ENCODE measurements at regions not wholly inside any gene's neighbourhood (a gene's known extent, or its start where the extent isn't known, plus 50 kb on each side); places are given as distances from the start of the nearest gene placed in this dataset.

- DNase-seq (ENCODE audit: low spot score) = no peak
Measured at GRCh38 chr10:128560993-128561392, 434.8 kb upstream of the MKI67 start.

- no peak for DNase-seq (ENCODE audit: low spot score)
Measured at GRCh38 chr10:128563387-128563786, 437.2 kb upstream of the MKI67 start.

- no peak for DNase-seq (ENCODE audit: low spot score)
Measured at GRCh38 chr10:128563904-128564303, 437.7 kb upstream of the MKI67 start.

GRCh38 chr10:128566361-128566968 lies 440.2 kb upstream of the MKI67 start:
- DNase-seq (ENCODE audit: low spot score) = no peak

GRCh38 chr10:128567551-128567950 lies 441.3 kb upstream of the MKI67 start:
- DNase-seq (ENCODE audit: low spot score) = no peak

GRCh38 chr10:128568041-128568440 lies 441.8 kb upstream of the MKI67 start:
- no peak for DNase-seq (ENCODE audit: low spot score)

- no peak for DNase-seq (ENCODE audit: low spot score)
Measured at GRCh38 chr10:128568491-128568890, 442.3 kb upstream of the MKI67 start.

GRCh38 chr10:128568990-128569945 lies 443.0 kb upstream of the MKI67 start:
- no peak for DNase-seq (ENCODE audit: low spot score)

GRCh38 chr10:128570319-128570995 lies 444.2 kb upstream of the MKI67 start:
- DNase-seq (ENCODE audit: low spot score) = no peak

GRCh38 chr10:128571071-128571470 lies 444.8 kb upstream of the MKI67 start:
- DNase-seq (ENCODE audit: low spot score) = no peak

- no peak for DNase-seq (ENCODE audit: low spot score)
Measured at GRCh38 chr10:128571745-128572144, 445.5 kb upstream of the MKI67 start.

GRCh38 chr10:128572696-128573095 lies 446.5 kb upstream of the MKI67 start:
- DNase-seq (ENCODE audit: low spot score) = no peak

- DNase-seq (ENCODE audit: low spot score) = no peak
Measured at GRCh38 chr10:128573281-128573845, 447.1 kb upstream of the MKI67 start.

- no peak for DNase-seq (ENCODE audit: low spot score)
Measured at GRCh38 chr10:128573986-128574385, 447.8 kb upstream of the MKI67 start.

- no peak for DNase-seq (ENCODE audit: low spot score)
Measured at GRCh38 chr10:128574581-128575210, 448.5 kb upstream of the MKI67 start.

- DNase-seq (ENCODE audit: low spot score) = no peak
Measured at GRCh38 chr10:128575761-128576160, 449.5 kb upstream of the MKI67 start.

GRCh38 chr10:128576336-128576735 lies 450.1 kb upstream of the MKI67 start:
- DNase-seq (ENCODE audit: low spot score) = no peak

GRCh38 chr10:128576943-128577670 lies 450.9 kb upstream of the MKI67 start:
- no peak for DNase-seq (ENCODE audit: low spot score)

GRCh38 chr10:128577958-128578750 lies 451.9 kb upstream of the MKI67 start:
- no peak for DNase-seq (ENCODE audit: low spot score)

- DNase-seq (ENCODE audit: low spot score) = no peak
Measured at GRCh38 chr10:128578766-128579165, 452.5 kb upstream of the MKI67 start.
